A673 (cell line): ENCODE measurements at regions not wholly inside any gene's neighbourhood (a gene's known extent, or its start where the extent isn't known, plus 50 kb on each side); places are given as distances from the start of the nearest gene placed in this dataset.

Experiments used
- BruUV-seq: library from RNA; stranded (reverse); fragments of 400-500 nt; replicated peaks from 2 replicates; lab custom pipeline; 2021; lab: Mats Ljungman, UMichigan
- CTCF ChIA-PET: fragments of 300-600 bp; sonication (Branson Sonifier 250); formaldehyde crosslinking; loops from one replicate; lab custom pipeline; 2022; ENCODE audit warnings: antibody characterized with exemption; lab: Charles Lee
- POLR2A ChIA-PET: fragments of 300-600 bp; sonication (Branson Sonifier 250); formaldehyde crosslinking; loops from one replicate; lab custom pipeline; 2022; ENCODE audit warnings: antibody characterized with exemption; ENCODE audit not compliant: low non-redundant PET; lab: Charles Lee
- DNase-seq: peaks from one replicate; pipeline ENCODE4 v3.0.0-alpha.2; 2015; ENCODE audit warnings: low spot score
- H3K27ac ChIP-seq: fragments of 200-600 bp; sonication (generic); 2 replicates; pipeline ENCODE4 v1.5.1; 2016; ENCODE audit warnings: mixed run types, low read depth, mild to moderate bottlenecking, mixed read lengths, antibody characterized with exemption, low read length; ENCODE audit not compliant: poor library complexity, severe bottlenecking
- H3K27me3 ChIP-seq: fragments of 200-600 bp; sonication (generic); replicated peaks from 2 replicates; pipeline ENCODE4 v1.6.1; 2017; ENCODE audit warnings: mixed run types, low read depth, mild to moderate bottlenecking, mixed read lengths, antibody characterized with exemption, low read length; ENCODE audit not compliant: insufficient read depth, poor library complexity
- H3K36me3 ChIP-seq: fragments of 200-600 bp; sonication (generic); 2 replicates; pipeline ENCODE4 v1.6.1; 2016; ENCODE audit warnings: mixed run types, mild to moderate bottlenecking, mixed read lengths, antibody characterized with exemption, low read length; ENCODE audit not compliant: insufficient read depth, poor library complexity, severe bottlenecking
- H3K4me1 ChIP-seq: fragments of 200-600 bp; sonication (generic); 2 replicates; pipeline ENCODE4 v1.6.1; 2017; ENCODE audit warnings: mixed run types, mild to moderate bottlenecking, mixed read lengths, antibody characterized with exemption, low read length; ENCODE audit not compliant: insufficient read depth, poor library complexity, severe bottlenecking
- H3K4me3 ChIP-seq: fragments of 200-600 bp; sonication (generic); 2 replicates; pipeline ENCODE4 v1.5.1; 2016; ENCODE audit warnings: low read depth, mixed run types, mild to moderate bottlenecking, mixed read lengths, low read length; ENCODE audit not compliant: poor library complexity, severe bottlenecking
- H3K9me3 ChIP-seq: fragments of 200-600 bp; sonication (generic); 2 replicates; pipeline ENCODE4 v1.6.1; 2016; ENCODE audit warnings: mixed run types, low read depth, mild to moderate bottlenecking, mixed read lengths, antibody characterized with exemption, low read length; ENCODE audit not compliant: poor library complexity, severe bottlenecking
- EZH2 ChIP-seq: fragments of 200-600 bp; sonication (generic); IDR thresholded peaks from 2 replicates; pipeline ENCODE4 v1.6.1; 2017; ENCODE audit warnings: borderline replicate concordance, low read depth, mild to moderate bottlenecking, mixed read lengths, antibody characterized with exemption, low read length; ENCODE audit not compliant: poor library complexity, severe bottlenecking
- intact Hi-C: fragments of 100-400 bp; cut with micrococcal nuclease; formaldehyde crosslinking; loops from one replicate; pipeline ENCODE4 v1.10.0; 2022; ENCODE audit not compliant: unreplicated experiment
- TF ChIP-seq, protein P1 (sequence below): fragments of 300-800, 200-600 bp; sonication (generic); conservative IDR thresholded peaks from 2 replicates; pipeline ENCODE4 v1.5.1; 2017; ENCODE audit warnings: low read depth, mild to moderate bottlenecking, antibody characterized with exemption, low read length, moderate library complexity, mixed read lengths

DNA sequence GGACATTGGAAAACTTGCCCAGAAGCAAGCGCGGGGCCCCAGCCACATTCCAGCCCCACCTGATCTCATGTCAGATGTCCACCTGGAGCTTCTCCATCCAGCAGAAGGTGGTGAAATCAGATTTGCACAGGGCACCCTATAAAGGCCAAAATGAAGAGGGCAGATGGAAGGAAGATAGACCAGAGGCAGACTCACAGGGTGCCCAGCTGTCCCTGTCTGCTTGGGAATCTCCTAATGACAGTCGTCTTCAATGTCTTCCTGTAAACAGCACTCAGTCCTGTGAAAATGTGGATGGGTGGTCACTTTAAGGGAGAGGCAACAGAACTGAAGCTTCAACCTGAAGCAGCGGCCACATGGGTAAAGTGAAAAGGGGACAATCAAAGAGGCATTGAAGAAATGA, 607.5 kb downstream of the IRX1 start:
- peaks cover 13% of the 10 kb centered on the region for H3K9me3 ChIP-seq
- no peaks in the 10 kb centered on the region for H3K4me1 ChIP-seq
- H3K4me3 ChIP-seq = no peak overlapping the region
- H3K27ac ChIP-seq = no peak overlapping the region
- H3K27me3 ChIP-seq = no peaks in the 10 kb centered on the region
- BruUV-seq = no TSS peak
- no peaks in the 10 kb centered on the region for H3K36me3 ChIP-seq
- intact Hi-C loops = no loop called here
- no peak for DNase-seq
- CTCF ChIA-PET = no interaction called here
- POLR2A ChIA-PET = no interaction called here
- TF ChIP-seq, protein P1, sequence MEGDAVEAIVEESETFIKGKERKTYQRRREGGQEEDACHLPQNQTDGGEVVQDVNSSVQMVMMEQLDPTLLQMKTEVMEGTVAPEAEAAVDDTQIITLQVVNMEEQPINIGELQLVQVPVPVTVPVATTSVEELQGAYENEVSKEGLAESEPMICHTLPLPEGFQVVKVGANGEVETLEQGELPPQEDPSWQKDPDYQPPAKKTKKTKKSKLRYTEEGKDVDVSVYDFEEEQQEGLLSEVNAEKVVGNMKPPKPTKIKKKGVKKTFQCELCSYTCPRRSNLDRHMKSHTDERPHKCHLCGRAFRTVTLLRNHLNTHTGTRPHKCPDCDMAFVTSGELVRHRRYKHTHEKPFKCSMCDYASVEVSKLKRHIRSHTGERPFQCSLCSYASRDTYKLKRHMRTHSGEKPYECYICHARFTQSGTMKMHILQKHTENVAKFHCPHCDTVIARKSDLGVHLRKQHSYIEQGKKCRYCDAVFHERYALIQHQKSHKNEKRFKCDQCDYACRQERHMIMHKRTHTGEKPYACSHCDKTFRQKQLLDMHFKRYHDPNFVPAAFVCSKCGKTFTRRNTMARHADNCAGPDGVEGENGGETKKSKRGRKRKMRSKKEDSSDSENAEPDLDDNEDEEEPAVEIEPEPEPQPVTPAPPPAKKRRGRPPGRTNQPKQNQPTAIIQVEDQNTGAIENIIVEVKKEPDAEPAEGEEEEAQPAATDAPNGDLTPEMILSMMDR = no peak
- TF ChIP-seq EZH2 = no peak

DNA sequence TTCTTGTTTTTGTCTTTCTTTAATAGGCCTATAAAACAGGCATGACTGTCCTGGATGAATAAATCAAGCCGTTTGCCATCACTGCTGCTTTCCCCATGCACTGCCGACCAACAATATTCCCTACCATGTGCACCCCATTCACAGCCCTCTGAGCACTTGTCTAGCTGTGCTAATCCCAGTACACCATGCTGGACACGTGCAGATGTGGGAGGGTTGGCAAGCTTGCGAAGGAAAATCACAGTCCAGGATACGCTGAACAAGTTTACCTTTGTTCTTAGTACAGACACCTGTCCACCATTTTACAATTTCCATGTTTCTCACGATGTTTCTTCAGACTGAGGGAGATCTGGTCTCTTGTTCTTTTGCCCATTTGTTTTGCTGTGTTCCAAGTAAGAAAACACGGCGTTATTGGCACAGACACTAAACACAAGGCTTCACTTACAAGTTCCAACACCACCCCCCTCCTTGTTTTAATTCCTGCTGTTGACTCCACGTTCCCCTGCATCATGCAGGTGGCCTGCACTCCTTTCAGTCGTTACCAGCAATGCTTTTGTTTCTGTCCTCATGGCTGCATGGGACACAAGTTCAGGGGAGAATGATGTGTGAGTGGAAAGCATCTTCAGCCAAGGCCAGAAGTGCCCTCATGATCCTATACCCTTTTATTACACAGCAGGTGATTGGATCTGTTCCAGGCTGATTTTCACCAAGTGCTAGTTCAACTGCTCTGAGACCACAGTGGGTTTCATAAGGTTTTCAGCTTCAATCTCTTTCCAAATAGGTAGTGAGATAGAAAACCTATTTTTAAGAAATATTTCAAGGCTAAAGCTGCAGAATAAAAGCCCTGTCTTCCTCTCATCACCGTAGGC, 608.9 kb downstream of the IRX1 start:
- H3K4me1 ChIP-seq = no peaks in the 10 kb centered on the region
- ChIA-PET CTCF (no interaction called here), POLR2A (no interaction called here)
- no peaks in the 10 kb centered on the region for H3K27me3 ChIP-seq
- BruUV-seq = no TSS peak
- peaks cover 13% of the 10 kb centered on the region for H3K9me3 ChIP-seq
- no peak overlapping the region for H3K4me3 ChIP-seq
- intact Hi-C loops = no loop called here
- no peaks in the 10 kb centered on the region for H3K36me3 ChIP-seq
- no peak for TF ChIP-seq EZH2
- TF ChIP-seq, protein P1 = no peak
- DNase-seq = no peak
- H3K27ac ChIP-seq = no peak overlapping the region

DNA sequence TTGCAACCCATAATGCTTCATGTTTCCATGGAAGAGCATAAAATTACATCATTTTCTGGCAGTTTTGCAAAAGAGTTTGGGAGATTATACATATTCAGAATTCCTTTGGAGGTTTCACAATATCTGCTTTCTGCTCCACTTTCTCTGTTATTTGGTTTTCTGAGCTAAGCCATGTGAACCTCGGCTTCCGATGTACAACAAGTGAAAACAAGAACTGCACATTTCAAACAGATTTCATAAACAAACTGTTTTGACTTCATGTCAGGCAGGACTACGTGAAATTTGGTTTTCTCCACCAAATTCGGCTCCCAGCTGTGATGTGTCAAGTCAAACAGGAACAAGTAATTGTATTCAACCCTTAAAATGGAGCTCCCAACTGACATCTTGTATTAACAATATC, 609.8 kb downstream of the IRX1 start:
- H3K27ac ChIP-seq = no peak overlapping the region
- H3K4me1 ChIP-seq = no peaks in the 10 kb centered on the region
- H3K27me3 ChIP-seq = no peaks in the 10 kb centered on the region
- ChIA-PET CTCF (no interaction called here), POLR2A (no interaction called here)
- no peak overlapping the region for H3K4me3 ChIP-seq
- no peak for DNase-seq
- H3K36me3 ChIP-seq = no peaks in the 10 kb centered on the region
- no peak for TF ChIP-seq EZH2
- TF ChIP-seq, protein P1 = no peak
- intact Hi-C loops = no loop called here
- H3K9me3 ChIP-seq = peaks cover 13% of the 10 kb centered on the region
- no TSS peak for BruUV-seq
